T-helper 9 cell (primary cell): ENCODE measurements at regions not wholly inside any gene's neighbourhood (a gene's known extent, or its start where the extent isn't known, plus 50 kb on each side); places are given as distances from the start of the nearest gene placed in this dataset.

Experiments used
- DNase-seq: peaks from one replicate; pipeline ENCODE4 v3.0.0-alpha.2; 2020

DNA sequence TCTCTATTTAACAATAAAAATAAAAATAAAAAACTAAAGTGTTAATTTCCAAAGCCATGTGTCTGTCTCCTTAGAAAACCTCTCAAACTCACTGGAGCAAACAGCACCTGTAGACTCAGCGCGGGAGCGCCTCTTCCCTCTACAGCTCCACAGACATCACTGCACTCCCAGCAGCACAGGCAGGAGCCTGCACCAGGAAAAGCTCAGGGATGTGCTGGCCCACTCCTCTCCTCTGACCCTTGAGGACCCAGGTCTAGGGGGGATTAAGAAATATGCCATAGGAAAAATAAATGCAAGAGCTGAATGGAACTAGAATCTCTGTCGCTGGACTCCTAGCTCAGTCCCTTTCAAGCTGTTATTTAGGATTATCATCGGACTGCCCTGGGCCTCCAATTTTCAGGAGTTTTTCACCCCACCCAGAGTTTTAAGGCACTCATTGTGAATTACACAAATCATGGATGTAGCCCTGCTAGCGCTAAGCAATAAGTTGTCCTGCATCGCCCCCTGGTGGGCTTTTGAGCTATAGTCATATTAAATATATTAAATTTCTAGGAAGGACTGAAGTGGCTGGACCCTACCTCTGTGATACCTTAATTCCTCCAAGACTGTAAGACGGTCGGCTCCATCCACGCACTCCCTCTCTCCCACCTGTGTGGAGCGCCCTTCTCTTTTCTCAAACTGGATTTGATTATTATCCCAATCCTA lies 333.9 kb downstream of the UQCRFS1 start:
- peak; percentile 25 for DNase-seq

DNA sequence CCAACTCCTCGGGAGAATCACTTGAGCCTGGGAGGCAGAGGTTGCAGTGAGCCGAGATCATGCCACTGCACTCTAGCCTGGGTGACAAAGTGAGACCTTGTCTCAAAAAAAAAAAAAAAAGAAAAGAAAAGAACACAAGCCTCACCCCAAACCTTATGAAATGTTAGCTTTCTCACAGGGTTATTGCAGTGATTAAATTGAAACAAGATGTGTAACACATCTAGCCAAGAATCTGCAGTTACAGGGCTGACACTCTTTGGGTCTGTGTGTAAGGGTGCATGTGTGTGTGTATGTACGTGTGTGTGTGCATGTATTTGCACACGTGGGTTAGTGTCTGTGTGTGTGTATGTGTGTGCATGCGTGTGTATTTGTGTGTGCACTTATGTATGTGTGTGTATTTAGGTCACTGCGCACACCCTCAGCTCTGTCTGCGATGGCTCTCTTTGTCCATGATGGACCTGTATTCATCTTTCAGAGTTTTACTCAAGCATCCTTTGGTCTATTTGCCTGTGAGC lies 336.3 kb downstream of the UQCRFS1 start:
- DNase-seq: no peak

DNA sequence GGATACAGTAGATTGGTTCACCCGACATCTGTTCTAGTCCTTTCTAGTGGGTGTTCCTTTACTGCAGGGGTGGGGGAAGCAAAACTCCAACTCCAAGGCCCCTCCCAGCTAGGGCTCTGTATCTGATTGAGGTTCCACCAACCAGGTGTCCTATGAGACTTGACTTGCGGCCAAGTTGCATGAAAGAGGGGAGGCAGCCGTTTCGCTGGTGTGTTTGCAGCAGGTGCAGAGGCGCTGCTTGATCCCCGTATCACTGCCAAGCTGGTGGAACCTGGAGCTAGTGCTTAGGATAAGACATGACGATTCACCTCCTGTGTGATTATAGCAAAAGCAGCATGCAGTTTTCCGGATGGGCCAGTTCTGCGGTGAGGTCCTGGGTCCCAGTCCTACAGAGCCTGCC lies 338.2 kb downstream of the UQCRFS1 start:
- DNase-seq: no peak

- no peak for DNase-seq
Observed at GRCh38 chr19:28873301-28873700, 339.6 kb downstream of the UQCRFS1 start.

DNA sequence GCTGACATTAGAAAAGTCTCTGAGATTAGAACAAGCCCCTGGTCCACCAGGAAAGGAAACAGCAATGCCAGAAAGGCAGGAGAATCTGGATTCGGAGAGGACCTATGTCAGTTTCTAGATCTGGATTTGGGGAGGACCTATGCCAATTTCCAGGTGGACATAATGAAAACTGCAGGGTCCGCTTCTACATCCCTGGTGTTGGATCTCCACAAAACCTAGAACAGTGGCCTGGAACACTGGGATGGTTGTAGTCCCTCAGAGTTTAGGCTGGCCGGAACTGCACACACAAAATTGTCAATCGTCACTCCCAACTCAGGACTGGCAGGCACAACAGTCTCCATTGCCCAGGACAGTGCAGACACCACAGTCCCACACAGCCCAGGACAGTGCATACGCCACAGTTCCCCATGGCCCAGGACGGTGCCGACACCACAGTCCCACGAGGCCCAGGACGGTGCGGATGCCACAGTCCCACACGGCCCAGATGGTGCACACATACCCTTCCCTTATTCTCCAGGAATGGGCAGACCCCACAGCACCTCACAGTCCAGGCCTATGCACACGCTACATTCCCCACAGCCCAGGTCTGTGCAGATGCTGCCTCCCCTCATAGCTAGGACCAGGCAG lies 341.7 kb downstream of the UQCRFS1 start:
- DNase-seq: no peak

DNA sequence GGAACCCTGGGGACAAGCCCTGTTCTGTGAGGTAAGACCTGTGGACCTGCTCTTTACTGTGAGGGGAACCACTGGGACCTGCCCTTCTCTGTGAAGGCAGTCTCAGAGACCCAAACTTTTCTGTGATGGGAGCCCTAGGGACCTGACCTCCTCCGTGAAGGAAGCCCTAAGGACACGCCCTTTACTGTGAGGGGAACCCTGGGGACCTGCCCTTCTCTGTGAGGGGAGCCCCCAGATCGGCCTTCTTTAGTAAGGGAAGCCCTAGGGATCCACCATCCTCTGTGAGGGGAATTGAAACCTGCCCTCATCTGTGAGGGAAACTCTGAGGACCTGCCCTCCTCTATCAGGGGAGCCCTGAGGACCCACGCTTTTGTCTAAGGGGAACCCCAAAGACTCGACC lies 343.5 kb downstream of the UQCRFS1 start:
- no peak for DNase-seq

GRCh38 chr19:28868836-28869235 lies 344.1 kb downstream of the UQCRFS1 start:
- no peak for DNase-seq

DNA sequence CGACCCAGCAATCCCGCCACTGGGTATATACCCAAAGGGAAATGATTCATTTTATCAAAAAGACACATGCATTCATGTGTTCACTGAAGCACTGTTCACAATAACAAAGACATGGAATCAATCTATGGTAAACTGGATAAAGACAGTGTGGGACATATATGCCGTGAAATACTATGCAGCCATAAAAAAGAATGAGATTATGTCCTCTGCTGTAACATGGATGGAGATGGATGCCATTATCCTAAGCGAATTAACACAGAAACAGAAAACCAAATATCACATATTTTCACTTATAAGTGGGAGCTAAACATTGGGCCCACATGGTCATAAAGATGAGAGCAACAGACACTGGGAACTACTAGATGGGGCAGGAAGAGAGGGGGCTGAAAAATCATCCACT lies 345.0 kb downstream of the UQCRFS1 start:
- DNase-seq: no peak

DNA sequence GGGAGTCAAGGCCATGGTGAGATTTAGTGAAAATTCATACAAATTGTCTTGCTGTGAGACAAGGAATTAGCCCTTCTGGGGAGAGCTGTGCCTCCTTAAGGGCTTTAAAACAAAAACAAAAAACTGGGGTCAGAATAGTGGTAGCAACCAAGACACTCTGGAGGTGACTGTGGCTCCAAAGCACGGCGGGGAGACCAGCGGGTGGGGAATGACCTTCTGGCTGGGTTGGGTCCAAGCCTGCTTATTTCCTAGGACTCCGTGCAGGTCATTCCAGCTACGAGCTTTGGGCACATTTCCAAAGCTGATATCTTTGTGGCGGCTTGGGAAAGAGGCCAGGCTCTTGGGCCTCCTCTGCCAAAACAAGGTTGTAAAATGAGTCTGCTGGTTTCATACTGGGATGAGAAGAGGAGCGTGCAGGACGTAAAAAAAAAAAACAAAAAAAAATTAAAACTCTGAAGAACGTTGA lies 348.3 kb downstream of the UQCRFS1 start:
- no peak for DNase-seq

- DNase-seq: no peak
Observed at GRCh38 chr19:28864024-28864503, 348.9 kb downstream of the UQCRFS1 start.

DNA sequence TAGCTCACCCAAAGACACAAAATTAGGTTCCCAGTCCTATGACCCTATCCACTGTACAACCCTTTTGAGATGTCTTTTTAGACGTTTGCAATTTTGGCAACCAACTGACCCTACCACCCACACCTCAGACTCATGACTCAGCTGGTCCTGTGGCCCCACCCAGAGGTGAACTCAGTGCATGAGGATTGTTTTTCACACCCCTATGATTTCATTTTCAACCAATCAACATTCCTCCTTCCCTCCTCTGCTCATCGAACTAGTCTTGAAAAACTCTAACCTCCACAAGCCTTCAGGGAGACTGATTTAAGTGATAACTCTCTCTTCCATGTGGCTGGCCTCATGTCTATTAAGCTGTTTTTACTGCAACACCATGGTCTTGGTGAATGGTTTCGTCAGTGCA lies 350.7 kb downstream of the UQCRFS1 start:
- DNase-seq: no peak

DNA sequence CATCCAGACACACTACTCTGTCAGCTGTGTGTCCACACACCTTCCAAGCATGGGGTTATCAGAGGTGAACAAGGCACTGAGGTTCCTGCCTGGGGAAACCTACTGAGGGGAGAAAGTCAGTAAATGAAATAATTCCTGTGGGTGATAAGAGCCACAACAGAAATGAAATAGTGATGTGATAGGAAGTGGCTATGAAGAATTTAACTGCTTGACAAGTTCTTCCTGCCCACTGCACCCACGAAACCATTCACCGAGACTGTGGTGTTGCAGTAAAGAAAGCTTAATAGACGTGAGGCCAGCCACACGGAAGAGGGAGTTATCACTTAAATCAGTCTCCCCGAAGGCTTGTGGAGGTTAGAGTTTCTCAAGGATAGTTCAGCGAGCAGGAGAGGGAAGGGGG lies 353.1 kb downstream of the UQCRFS1 start:
- no peak for DNase-seq

DNA sequence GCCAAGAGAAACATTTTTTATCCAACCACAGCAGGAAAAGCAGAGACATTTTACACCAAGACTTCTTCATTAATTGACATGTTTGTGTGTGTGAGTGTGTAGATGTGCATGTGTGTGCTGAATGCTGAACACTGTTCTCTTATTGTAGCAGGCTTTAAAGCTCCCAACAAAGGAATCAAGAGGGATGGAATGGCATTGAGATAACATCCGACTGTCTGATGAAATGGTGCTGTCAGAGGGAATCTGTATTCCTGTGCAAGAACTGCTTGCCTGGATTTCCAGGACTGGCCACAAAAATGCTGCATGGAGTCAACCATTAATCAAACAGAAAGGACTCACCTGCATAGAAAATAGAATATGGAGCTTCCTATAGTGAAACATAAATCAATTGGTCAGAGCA lies 354.0 kb downstream of the UQCRFS1 start:
- no peak for DNase-seq

DNA sequence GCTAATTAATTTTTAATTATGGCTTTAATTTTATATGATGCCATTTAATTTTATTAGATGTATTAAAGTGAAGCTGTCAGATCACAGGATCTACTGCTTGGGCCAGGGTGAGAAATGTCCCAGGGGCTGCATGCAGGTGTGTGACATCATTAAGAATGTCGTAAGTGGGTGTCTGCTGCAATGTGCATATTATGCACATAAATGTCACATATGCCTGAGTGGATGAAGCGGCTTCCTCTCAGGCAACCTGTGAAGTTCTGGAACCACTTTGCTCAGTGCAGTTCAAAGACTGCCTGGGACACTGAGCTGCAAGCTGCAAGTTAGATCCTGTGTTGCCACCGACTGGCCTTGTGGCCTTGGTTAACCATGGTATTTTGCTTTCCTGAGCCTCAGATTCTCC lies 355.0 kb downstream of the UQCRFS1 start:
- no peak for DNase-seq

DNA sequence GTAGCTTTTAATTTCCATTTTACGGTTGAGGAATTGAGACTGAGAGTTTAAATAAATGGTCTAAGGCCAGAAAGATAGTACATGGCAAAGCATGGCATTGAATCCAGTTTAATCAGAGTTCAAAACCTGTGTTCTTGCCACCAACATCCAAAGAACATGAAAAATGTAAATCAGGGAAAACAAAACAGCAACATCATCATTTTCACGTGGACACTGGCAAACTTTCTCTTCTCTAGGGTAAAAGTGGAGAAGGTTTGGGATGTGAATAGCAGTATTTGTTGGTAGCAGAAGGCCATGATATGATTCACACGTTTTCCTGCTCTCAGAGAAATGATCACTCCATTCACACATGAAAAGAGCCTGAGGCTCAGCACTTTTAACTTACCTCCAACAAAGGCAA lies 357.7 kb downstream of the UQCRFS1 start:
- DNase-seq: no peak

GRCh38 chr19:28847468-28847867 lies 365.5 kb downstream of the UQCRFS1 start:
- DNase-seq: no peak

DNA sequence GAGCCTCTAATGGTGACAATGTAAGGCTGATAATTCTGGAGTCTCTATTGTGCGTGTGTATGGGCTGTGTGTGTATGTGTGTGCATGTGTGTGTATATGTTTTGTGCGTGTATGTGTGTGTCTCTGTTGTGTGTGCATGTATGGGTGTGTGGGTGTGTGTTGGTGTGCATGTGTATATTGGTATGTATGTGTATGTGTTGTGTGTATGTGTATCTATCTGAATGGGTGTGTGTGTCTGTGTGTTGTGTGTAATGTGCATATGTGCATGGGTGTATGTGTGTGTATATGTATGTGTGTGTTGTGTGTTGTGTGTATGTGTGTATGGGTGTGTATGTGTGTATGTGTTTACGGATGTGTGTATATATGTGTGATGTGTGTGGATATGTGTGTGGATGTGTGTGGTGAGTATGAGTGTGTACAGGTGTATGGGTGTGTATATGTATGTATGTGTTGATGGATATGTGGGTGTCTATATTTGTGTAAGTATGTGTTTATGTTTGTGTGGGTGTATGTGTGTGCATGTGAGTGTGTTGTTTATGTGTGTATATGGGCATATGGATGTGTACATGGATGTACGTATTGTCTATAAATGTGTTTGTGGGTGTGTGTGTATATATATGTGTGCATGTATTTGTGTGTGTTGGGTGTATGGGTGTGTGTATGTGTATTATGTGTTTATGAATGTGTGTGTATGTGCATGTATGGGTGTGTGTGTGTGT lies 366.7 kb downstream of the UQCRFS1 start:
- DNase-seq: no peak

GRCh38 chr19:28843761-28844492 lies 369.0 kb downstream of the UQCRFS1 start:
- DNase-seq: no peak

- no peak for DNase-seq
Observed at GRCh38 chr19:28841531-28841930, 371.4 kb downstream of the UQCRFS1 start.

DNA sequence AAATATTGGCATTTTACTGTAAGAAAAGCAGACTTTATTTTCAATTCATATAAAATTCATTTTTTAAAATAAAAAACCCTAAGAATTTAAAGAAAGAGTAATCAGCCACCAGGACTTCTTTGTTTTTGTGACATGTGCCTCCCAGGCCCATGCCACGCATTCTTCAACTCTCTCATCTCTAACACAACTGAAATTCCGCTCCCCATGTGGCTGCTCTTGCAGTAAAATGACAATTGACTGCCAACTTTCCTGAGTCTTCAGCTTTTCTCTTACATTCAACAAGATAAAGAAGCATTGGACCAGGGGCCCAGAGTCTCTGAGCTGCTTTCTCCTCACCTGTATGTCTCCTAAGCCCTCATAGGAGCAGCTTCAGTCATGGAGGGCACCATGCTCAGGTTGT lies 372.1 kb downstream of the UQCRFS1 start:
- DNase-seq: no peak

GRCh38 chr19:28839455-28839854 lies 373.5 kb downstream of the UQCRFS1 start:
- no peak for DNase-seq

DNA sequence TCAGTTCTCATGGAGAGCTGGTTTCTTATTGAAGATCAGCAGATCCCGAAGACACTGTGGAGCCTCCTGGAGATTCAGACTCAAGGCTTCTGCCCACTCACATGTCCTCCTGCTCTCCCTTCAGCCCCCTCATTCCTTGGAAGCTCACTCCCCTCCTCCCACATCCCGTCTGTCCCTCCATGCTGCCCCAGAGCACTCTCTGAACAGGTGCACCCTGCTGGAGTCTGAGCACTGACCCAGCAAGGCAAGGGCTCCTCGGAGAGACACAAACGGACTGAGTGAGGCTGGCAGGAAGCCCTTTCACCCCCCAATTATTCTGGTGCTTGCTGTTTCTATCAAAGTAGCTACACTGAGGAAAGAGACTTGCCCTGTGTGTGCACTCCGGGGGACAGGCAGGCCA lies 374.0 kb downstream of the UQCRFS1 start:
- DNase-seq: no peak

DNA sequence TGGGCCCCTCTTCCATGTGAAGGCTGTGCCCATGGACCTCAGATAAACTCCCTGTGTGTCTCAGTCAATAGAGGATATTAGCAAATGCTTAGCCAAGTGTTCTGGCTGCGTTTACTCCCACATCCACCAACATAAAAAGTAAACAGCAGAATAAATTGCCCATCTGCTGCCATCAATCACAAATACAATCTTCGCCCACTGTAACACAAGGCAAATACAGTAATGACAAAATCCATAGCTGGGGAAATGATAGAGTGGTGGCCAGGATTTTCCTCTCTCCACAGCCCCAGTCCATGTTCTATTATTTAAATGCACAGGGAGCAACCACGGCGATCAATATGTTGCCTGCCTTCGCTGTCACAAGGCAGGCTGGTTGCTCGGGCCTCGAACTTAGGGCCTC lies 376.5 kb downstream of the UQCRFS1 start:
- DNase-seq: no peak
